ENCODE measurements at regions not wholly inside any gene's neighbourhood (a gene's known extent, or its start where the extent isn't known, plus 50 kb on each side); places are given as distances from the start of the nearest gene placed in this dataset.
"Not testable (repeated sequence)": the region's sequence is repeated elsewhere in the genome, so short reads cannot be mapped to it uniquely, and the experiment has no call there.

DNA sequence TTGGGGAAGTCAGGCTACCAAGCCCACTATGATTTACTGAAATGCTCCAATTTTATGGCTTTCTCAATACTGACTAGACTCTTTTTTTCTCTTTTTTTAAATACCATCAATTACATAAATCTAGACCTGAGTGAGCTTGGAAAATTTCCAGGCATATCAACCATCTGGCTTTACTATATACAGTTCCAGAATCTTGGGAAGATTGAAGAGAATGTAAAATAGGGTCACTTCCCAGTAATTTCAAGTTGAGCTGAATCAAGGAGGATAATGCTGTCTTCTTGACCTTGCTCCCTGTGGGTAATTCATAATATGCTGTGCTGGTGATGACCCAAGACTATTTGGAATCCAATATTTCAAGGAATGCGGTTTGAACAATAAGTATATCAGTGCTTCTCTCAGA lies 108.1 kb downstream of the MAP3K21 start:
- FAIRE-seq, result no peak

DNA sequence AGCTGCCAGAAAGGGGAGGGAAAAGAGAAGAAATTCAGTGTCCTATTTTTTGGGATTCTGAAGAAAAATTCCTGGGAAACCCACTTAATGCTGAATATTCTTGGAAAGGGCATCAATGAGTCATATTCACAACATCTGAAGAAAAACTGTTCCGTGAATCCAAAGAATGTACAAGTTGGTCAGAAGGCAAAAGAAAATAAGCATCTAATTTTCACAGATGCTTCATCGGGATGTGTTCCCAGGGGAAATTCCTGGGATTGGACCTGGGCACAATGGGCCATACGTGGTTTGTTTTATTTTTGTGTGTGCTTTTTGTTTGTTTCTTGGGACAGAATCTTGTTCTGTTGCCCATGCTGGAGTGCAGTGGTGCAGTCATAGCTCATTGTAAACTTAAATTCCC lies 112.2 kb downstream of the MAP3K21 start:
- FAIRE-seq, result no peak

- peak; percentile 93 for FAIRE-seq
Observed at GRCh38 chr1:233440951-233441401, 113.5 kb downstream of the MAP3K21 start.

DNA sequence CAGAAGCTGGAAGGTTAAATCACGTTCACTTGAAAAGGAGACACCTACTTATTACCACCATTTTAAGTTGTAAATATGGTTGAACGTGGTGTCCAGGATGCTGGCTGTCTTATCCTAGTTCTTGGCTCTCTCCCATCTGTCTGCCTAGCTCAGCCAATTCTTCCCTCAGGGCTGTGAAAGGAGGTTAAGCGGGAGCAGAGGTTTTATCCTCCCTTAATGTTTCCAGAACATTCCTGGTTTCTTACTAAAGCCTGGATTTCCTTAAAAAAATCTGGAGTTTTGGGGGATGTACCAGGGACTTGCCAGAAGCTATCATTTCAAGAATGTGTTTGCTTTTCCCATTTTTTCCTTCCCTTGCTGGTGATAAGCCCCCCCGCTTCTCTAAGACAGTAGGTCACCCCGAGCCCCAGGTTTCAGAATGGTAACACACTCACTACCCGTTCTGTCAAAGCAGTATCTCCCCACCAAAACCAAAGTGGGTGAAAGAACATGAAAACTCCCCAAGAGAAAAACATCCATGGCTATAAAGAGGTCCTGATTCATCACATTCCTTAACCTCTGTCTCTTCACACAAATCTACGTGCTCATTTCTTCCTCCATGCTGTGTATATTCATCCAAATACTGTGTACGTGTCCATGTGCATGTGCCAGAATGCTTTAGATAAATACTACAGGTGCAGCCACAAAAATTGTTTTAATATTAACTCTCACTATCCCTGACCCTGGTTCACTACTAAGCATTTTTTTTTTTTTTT lies 114.7 kb downstream of the MAP3K21 start:
- no peak for FAIRE-seq

GRCh38 chr1:233443040-233443760 lies 115.7 kb downstream of the MAP3K21 start:
- no peak for FAIRE-seq

DNA sequence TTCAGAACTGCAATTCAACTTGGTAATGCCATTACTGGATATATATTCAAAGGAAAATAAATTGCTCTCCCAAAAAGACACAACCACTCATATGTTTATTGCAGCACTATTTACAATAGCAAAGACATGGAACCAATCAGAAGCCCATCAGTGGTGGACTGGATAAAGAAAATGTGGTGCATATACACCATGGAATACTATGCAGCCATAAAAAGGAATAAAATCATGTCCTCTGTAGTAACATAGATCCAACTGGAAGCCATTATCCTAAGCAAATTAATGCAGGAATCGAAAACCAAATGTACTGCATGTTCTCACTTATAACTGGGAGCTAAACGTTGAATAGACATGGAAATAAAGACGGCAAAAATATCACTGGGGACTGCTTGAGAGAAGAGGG lies 117.0 kb downstream of the MAP3K21 start:
- no peak for FAIRE-seq

- no peak for FAIRE-seq
Observed at GRCh38 chr1:233445737-233446136, 118.2 kb downstream of the MAP3K21 start.

DNA sequence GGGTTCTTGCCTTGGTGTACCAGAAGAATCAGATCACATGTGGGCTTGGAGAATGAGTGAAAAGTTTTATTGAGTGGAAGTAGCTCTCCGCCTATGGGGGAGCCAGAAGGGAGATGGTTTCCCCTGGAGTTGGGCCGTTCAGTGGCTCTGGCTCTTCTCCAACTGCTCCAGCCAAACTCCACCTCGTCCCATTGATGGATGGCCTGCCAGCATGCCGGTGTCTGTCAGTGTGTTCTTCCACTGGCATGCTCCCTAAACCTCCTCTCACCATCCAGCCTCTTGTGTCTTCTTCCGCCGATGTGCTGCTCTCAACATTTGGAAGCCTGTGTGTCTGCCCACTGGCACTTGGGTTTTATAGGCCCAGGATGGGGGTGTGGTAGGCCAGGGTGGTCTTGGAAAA lies 119.4 kb downstream of the MAP3K21 start:
- no peak for FAIRE-seq

- no peak for FAIRE-seq
Observed at GRCh38 chr1:233448109-233448689, 120.7 kb downstream of the MAP3K21 start.

DNA sequence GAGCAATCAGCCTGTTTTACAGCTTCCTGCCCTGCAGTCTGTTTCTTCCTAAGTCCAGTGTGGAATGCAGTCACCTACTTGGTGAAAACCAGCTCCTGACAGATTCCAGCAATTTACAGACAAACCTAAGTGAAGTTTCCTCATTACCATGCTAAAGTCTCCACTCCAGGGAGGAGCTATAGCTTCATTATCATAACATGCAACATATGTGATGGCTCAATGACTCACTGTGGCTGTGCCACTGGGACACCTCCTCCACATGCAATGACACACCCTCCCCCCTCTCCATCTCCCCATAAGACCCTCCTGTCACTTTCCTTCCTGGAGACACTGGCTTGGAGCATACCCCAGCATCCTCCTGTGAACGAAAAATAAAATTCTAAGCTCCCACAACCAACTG lies 125.2 kb downstream of the MAP3K21 start:
- no peak for FAIRE-seq

DNA sequence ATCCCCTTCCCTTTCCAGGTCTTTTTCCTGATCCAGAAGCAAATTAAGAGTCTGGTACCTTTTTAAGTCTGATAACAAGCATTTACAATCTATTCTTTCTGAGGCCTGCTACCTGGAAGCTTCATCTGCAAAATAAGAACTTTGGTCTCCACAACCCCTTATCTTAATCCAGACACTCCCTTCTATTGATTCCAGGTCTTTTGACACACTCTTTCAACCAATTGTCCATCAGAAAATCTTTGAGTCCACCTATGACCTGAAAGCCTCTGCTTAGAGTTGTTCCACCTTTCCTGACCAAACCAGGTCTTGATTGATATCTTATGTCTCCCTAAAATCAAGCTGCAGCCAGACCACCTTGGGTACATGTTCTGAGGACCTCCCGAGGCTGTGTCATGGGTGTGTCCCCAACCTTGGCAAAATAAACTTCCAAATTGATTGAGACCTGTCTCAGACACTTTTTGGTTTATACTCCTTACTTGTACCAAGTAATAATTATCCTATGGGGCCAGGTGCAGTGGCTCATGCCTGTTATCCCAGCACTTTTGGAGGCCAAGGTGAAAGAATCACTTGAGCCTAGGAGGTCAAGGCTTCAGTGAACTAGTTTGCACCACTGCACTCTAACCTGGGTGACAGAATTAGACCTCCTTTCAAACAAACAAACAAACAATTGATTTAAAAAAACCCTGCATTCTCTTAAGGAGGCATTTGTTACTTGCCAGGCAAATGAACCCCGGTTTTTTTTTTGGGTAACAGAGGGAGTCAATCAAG lies 126.1 kb downstream of the MAP3K21 start:
- FAIRE-seq, result no peak

DNA sequence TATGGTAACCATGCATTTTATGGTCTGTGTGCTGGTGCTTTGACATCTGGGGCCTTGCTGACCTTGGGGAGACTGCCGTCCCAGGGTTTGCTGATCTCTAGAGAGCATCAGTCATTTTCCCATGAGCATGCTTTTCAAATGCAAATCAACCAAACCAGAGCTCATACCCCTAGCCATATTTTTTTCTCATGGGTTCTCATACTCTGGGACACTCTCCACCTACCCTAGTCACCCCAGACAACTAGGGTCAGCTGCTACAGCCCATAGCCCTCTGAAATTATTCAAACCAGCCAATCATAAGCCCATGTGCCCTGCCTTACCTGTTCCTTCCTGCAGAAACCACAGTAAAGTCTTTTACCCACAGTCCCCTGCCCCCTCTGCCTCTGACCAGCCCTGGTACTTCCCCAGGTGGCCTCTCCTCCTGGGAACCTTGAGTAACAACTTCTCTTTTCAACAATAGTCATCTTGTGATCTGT lies 132.0 kb downstream of the MAP3K21 start:
- no peak for FAIRE-seq

GRCh38 chr1:233459968-233460367 lies 132.4 kb downstream of the MAP3K21 start:
- no peak for FAIRE-seq

DNA sequence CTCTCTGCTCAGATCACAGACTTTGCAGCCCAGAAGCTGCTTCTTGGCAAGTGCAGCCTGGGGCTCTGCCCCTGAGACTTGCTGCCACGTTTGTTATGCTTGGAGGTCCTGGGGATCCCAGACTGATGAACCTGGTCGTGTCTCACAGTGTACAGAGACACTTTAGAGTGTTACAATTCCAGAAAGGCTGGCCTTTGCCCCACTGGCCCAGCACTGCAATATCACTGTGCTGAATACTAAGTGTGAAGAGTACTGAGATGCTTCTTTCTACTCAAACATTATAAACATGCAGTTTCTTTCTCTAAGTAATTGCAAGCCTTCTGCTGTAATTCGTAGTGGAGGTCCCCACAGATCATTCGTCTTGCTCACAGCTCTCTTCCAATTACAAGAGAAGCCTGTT lies 133.2 kb downstream of the MAP3K21 start:
- FAIRE-seq, result no peak

DNA sequence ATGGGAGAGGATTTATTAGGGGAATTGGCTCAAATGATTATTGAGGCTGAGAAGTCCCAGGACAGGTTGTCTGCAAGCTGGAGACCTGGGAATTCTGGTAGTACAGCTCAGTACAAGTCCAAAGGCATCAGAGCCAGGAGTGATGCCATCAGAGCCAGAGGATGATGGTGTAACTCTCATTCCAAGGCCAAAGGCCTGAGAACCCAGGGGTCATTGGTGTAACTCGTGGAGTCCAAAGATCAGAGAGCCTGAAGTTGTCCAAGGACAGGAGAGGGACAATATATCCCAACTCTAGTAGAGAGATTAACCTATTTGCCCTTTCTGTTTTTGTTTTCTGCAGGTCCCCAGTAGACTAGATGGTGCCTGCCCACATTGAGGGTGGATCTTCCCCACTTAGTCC lies 134.3 kb downstream of the MAP3K21 start:
- FAIRE-seq, result no peak

DNA sequence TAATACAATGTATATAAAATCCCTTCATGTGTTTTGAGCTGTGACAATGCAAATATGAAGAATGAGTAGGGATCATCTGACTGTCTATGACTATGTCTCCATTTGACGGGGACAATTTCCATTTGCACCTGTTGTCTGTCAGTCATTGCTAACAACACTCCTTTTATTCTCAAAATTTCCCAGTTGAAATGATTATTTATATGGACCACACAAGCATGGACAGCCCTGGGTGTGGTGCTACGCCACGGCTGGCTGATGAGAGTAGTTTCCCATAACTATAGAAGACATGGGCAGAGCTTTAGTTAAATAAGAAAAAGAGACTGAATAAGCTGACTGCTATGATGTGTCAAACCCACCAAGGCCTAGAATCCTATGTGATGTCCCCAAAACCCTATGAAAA lies 135.8 kb downstream of the MAP3K21 start:
- no peak for FAIRE-seq

DNA sequence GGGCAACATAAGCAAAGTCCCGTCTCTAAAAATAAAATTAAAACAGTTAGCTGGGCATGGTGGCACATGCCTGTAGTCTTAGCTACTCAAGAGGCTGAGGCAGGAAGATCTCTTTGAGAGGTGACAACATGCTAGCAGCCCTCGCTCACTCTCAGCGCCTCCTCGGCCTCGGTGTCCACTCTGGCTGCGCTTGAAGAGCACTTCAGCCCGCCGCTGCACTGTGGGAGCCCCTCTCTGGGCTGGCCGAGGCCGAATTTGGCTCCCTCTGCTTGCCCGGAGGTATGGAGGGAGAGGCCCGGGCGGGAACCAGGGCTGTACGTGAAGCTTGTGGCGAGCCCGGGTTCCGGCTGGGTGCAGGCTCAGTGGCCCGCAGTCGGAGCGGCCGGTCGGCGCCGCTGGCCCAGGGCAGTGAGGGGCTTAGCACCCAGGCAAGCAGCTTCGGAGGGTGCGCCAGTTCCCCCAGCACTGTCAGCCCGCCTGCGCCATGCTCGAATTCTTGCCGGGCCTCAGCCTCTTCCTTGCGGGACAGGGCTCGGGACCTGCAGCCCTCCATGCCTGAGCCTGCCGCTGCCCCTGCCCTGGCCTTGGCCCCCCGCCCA lies 138.3 kb downstream of the MAP3K21 start:
- no peak for FAIRE-seq

DNA sequence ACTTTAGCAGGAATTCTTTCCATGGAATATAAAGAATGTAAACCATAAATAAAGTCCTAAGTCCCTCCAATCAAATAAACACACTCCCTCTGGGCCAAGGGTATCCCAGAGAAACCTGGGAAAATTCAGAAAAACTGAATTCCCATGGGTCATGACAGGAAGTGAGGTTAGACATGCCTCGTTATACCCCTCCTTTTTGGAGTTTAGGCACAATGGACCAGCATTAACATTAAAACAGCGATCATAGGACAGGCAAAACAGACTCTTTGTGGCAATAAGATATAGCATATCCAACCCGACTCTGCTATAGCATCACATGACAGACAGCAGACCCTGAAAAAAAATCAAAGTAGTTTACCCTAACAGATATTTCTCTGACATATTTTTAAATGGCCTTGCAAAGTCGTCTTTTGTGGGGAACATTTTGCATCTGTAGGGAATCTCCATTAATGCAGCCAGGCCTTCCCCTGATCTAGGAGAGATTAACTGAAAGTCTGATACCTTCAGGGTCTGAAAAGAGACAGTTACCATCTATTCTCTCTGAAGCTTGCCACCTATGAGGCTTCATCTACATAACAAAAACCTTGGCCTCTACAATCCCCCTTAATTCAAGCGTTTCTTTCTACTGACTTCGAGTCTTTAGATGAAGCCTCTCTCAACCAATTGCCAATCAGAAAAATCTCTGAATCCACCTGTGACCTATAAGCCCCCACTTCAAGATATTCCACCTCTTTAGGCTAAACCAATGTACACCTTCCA lies 143.0 kb upstream of the KCNK1 start:
- FAIRE-seq, result no peak

DNA sequence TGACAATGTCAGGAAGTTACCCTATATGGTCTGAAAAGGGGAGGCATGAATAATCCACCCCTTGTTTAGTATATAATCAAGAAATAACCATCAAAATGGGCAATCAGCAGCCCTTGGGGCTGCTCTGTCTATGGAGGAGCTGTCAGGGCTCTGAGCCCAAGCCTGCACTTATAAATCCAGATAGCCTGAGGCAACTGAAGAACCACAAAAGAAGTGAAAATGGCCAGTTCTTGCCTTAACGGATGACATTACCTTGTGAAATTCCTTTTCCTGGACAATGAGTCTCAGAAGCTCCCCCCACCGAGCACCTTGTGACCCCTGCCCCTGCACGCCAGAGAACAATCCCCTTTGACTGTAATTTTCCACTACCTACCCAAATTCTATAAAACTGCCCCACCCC lies 142.1 kb upstream of the KCNK1 start:
- not testable (repeated sequence) for FAIRE-seq

DNA sequence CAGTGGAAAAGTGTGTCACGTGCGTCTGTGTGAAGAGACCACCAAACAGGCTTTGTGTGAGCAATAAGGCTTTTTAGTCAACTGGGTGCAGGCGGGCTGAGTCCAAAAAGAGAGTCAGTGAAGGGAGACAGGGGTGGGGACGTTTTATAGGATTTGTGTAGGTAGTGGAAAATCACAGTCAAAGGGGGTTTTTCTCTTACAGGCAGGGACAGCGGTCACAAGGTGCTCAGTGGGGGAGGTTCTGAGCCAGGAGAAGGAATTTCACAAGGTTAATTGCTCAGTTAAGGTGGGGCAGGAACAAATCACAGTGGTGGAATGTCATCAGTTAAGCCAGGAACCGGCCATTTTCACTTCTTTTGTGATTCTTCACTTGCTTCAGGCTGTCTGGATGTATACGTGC lies 141.1 kb upstream of the KCNK1 start:
- not testable (repeated sequence) for FAIRE-seq

- no peak for FAIRE-seq
Observed at GRCh38 chr1:233473549-233474204, 140.2 kb upstream of the KCNK1 start.
